Stomach (tissue), 8 donors: ENCODE measurements at regions not wholly inside any gene's neighbourhood (a gene's known extent, or its start where the extent isn't known, plus 50 kb on each side); places are given as distances from the start of the nearest gene placed in this dataset.

Source experiments
- DNase-seq, 2 donors: peaks; one replicate each; pipeline versions ENCODE4 v3.0.0 to v3.0.0-alpha.2; 2013 to 2019
- H3K27ac ChIP-seq, 5 donors: fragments of 200-600 bp in 4 of 5; sonication (generic) in 4 of 5; one replicate each; pipeline ENCODE4 v1.5.1; 2013 to 2019; ENCODE audit warnings: mild to moderate bottlenecking in 1 of 5, moderate library complexity in 1 of 5
- H3K27me3 ChIP-seq, 3 donors: fragments of 200-600 bp; sonication (generic); one replicate each; pipeline ENCODE4 v1.5.1; 2017 to 2019; ENCODE audit warnings: mixed run types in 1 of 3
- H3K36me3 ChIP-seq, 4 donors: fragments of 200-600 bp; sonication (generic); 1 replicate in 3 of 4; 2 replicates in 1 of 4; pipeline ENCODE4 v1.5.1; 2016 to 2019
- H3K4me1 ChIP-seq, 4 donors: fragments of 200-600 bp; sonication (generic); one replicate each; pipeline ENCODE4 v1.5.1; 2016 to 2019
- H3K4me3 ChIP-seq, 4 donors: fragments of 200-600 bp; sonication (generic) in 3 of 4; one replicate each; pipeline ENCODE4 v1.5.1; 2016 to 2019; ENCODE audit warnings: mild to moderate bottlenecking in 1 of 4
- H3K9me3 ChIP-seq, 4 donors: fragments of 200-600 bp; sonication (generic); one replicate each; pipeline ENCODE4 v1.5.1; 2016 to 2019
- CTCF ChIP-seq, 7 experiments: fragments of 450-650 bp in 4 of 7; fragments of 200-600 bp in 3 of 7; sonication (generic) in 3 of 7; IDR thresholded peaks; one replicate each; pipeline ENCODE4 v1.5.1; 2016 to 2019; ENCODE audit warnings: antibody characterized with exemption in 7 of 7, control low read depth in 2 of 7, mild to moderate bottlenecking in 1 of 7
- EP300 ChIP-seq: sonication (generic); formaldehyde crosslinking; IDR thresholded peaks from one replicate; pipeline ENCODE4 v1.6.1; 2017; ENCODE audit warnings: antibody characterized with exemption
- POLR2A ChIP-seq, 4 donors: fragments of 450-650 bp; IDR thresholded peaks; one replicate each; pipeline ENCODE4 v1.6.1; 2016; ENCODE audit warnings: antibody characterized with exemption in 4 of 4, control low read depth in 2 of 4, mild to moderate bottlenecking in 1 of 4, moderate library complexity in 1 of 4
- POLR2AphosphoS5 ChIP-seq, 3 donors: sonication (generic); formaldehyde crosslinking; IDR thresholded peaks; one replicate each; pipeline ENCODE4 v1.6.1; 2016; ENCODE audit warnings: antibody characterized with exemption in 3 of 3
- WGBS, 5 donors: extraction: QIAGEN DNeasy Blood & Tissue Kit in 3 of 5; methylation state at CpG; one replicate each; pipeline versions ENCODE4 v1.1.5 to v1.1.7; 2013 to 2018; 5-methylcytosine and 5-hydroxymethylcytosine counted together
- intact Hi-C: fragments of 100-400 bp; cut with DNase I; formaldehyde crosslinking; loops from one replicate; pipeline ENCODE4 v1.15.1; 2023; ENCODE audit warnings: low total_unique reads
- donor health status: healthy with polysubstance abuse.
- donor health status: Bipolar disorder and iron deficiency.
- donor health status: healthy.

- 86 to 99% (median 96%) methylated on average over 7 of the region's 7 CpGs for WGBS, 5 donors
- DNase-seq: no peak
- no peaks in the 10 kb centered on the region for H3K36me3 ChIP-seq
- no peaks in the 10 kb centered on the region for H3K4me1 ChIP-seq
- TF ChIP-seq POLR2AphosphoS5 (IDR thresholded peaks at IDR 0.05) (no peak), CTCF (IDR thresholded peaks at IDR 0.05) (no peak), POLR2A (IDR thresholded peaks at IDR 0.05) (no peak), EP300 (no peak)
- H3K27me3 ChIP-seq: no peaks in the 10 kb centered on the region
- H3K4me3 ChIP-seq: no peak overlapping the region
- no peak overlapping the region for H3K27ac ChIP-seq
- intact Hi-C loops: no loop called here
- H3K9me3 ChIP-seq: no peaks in the 10 kb centered on the region
Measured at GRCh38 chrX:7318241-7318640, 170.3 kb upstream of the PUDP start.

- Histone ChIP-seq H3K4me3 (no peak overlapping the region), H3K27me3 (no peaks in the 10 kb centered on the region), H3K9me3 (no peaks in the 10 kb centered on the region), H3K27ac (no peak overlapping the region), H3K36me3 (no peaks in the 10 kb centered on the region), H3K4me1 (no peaks in the 10 kb centered on the region)
- WGBS, 5 donors: 72 to 95% (median 83%) methylated on average over 2 of the region's 2 CpGs
- TF ChIP-seq EP300: no peak
- no peak for TF ChIP-seq CTCF (IDR thresholded peaks at IDR 0.05)
- TF ChIP-seq POLR2A (IDR thresholded peaks at IDR 0.05): no peak
- no peak for TF ChIP-seq POLR2AphosphoS5 (IDR thresholded peaks at IDR 0.05)
- no peak for DNase-seq
- intact Hi-C loops: no loop called here
Measured at GRCh38 chrX:7316887-7317286, 168.9 kb upstream of the PUDP start.

GRCh38 chrX:7316280-7316679 is 168.3 kb upstream of the PUDP start:
- DNase-seq: no peak
- Histone ChIP-seq H3K36me3 (no peaks in the 10 kb centered on the region), H3K27ac (no peak overlapping the region), H3K4me3 (no peak overlapping the region), H3K9me3 (no peaks in the 10 kb centered on the region), H3K27me3 (no peaks in the 10 kb centered on the region), H3K4me1 (no peaks in the 10 kb centered on the region)
- intact Hi-C loops: no loop called here
- TF ChIP-seq EP300 (no peak), POLR2A (IDR thresholded peaks at IDR 0.05) (no peak), CTCF (IDR thresholded peaks at IDR 0.05) (no peak), POLR2AphosphoS5 (IDR thresholded peaks at IDR 0.05) (no peak)

GRCh38 chrX:7314425-7314824 is 166.5 kb upstream of the PUDP start:
- Histone ChIP-seq H3K4me1 (no peaks in the 10 kb centered on the region), H3K27ac (no peak overlapping the region), H3K27me3 (no peaks in the 10 kb centered on the region), H3K4me3 (no peak overlapping the region), H3K36me3 (peaks cover 0 to 8% (median 0%) of the 10 kb centered on the region in 4 donors), H3K9me3 (no peaks in the 10 kb centered on the region)
- TF ChIP-seq CTCF (IDR thresholded peaks at IDR 0.05) (no peak), POLR2AphosphoS5 (IDR thresholded peaks at IDR 0.05) (no peak), EP300 (no peak), POLR2A (IDR thresholded peaks at IDR 0.05) (no peak)
- WGBS, 5 donors: 89 to 96% (median 94%) methylated on average over 4 of the region's 4 CpGs
- intact Hi-C loops: no loop called here
- DNase-seq: no peak
